Mucosa of gallbladder (tissue), 1 donor: ENCODE measurements at regions not wholly inside any gene's neighbourhood (a gene's known extent, or its start where the extent isn't known, plus 50 kb on each side); places are given as distances from the start of the nearest gene placed in this dataset.
A peak's percentile ranks its signal among the peaks of the same experiment; 100 is the strongest.
"Not testable (repeated sequence)": the region's sequence is repeated elsewhere in the genome, so short reads cannot be mapped to it uniquely, and the experiment has no call there.

Experiments
- DNase-seq: peaks from one replicate; pipeline ENCODE4 v3.0.0-alpha.2; 2020; ENCODE audit warnings: low spot score
- donor health status: DM: no; HTN: no; CAD: no.

DNA sequence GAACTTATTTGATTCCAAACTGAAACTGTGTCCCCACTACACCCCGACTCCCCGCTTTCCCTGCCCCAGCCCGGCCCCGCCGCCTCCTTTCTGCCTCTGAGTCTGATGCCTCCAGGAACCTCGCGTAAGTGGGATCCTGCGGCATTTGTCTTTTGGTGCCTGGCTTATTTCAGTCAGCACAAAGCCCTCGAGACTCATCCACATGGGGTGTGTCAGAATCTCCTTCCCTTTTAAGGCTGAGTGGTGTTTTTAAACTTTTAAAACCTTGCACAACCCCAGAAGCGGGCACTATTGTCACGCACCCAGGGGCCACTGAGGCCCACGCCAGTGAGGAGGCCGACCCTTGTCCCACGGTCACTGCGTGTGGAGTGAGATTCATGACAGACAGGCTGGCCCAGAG lies 206.9 kb downstream of the NPIPB11 start:
- peak; percentile 40 for DNase-seq

DNA sequence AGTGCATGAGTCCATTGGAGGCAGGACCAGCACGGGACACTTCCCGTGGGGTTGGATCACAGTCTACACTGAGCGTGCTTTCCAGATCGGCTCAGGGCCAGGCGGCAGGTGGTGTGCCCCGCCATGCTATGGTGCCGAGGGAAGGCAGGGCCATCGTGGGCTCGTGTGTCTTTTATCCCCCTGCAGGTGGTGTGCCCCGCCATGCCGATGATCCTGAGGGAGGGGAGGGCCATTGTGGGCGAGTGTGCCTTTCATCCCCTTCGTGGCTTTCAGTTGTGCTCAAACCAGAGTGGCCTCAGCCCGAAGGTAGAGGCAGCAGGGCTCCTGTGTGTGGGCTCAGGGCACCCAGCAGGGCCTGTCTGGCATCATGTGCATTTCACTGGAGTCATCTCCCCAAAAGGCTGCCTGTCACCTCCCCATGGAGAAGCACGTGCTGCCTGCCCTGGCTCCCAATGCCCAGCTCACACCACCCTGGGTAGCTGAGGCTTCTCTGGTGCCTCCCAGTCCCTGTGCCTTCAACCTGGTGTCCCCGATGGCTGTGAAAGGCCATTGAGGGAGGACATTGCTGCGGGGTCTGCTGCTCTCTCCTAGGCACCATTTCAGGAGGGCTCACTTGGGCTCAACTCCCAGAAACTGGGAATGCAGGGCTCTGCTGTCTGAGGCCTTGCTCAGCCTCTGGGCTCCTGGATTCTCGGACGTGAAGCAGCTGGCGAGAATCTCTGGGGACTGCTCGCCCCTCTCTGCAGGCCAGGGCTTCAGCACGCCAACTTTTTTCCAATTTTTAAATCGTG lies 207.6 kb downstream of the NPIPB11 start:
- no peak for DNase-seq

DNA sequence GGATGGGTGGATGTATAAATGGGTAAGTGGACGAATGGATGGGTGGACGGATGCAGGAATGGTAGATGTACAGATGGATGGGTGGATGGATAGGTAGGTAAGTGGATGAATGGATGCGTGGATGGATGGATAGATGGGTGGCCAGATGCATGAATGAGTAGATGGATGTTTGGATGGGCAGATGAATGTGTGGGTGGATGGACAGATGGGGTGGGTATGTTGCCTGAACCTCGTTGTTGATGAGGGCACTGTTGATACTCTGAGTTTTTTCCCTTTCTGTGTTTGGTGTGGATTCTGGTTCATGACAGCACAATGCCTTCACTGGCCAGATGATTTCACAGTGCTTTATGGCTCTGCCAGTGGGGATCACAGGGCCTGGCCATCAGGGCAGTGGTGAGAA lies 208.3 kb downstream of the NPIPB11 start:
- DNase-seq, result no peak

DNA sequence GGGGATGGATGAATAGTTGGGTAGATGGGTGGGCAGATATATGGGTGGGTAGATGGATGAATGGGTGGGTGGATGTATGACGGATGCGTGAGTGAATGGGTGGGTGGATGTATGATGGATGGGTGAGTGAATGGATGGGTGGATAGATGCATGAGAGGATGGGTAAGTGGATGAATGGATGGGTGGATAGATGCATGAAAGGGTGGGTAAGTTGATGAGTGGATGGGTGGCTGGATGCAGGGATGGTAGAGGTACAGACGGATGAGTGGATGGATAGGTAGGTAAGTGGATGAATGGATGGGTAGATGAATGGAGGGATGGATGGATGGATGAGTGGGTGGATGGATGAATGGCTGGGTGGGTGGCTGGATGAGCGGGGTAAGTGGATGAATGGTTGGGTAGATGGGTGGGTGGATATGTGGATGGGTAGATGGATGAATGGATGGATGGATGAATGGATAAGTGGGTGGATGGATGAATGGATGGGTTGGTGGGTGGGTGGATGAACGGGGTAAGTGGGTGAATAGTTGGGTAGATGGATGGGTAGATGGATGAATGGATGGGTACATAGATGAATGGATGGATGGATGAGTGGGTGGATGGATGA lies 208.9 kb downstream of the NPIPB11 start:
- not testable (repeated sequence) for DNase-seq

DNA sequence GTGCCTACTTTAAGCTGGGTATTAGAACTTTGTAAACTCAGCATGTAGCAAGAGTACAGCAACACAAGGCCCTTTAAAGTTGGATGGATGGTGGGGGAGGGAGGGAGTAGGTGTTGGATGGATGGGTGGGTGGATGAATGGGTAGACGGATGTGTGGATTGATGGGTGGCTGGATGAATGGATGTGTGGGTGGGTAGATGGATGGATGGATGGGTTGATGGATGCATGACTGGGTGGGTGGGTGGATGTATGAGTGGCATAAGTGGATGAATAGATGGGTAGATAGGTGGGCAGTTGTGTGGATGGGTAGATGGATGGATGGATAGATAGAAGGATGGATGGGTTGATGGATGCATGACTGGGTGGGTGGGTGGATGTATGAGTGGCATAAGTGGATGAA lies 209.8 kb downstream of the NPIPB11 start:
- not testable (repeated sequence) for DNase-seq

DNA sequence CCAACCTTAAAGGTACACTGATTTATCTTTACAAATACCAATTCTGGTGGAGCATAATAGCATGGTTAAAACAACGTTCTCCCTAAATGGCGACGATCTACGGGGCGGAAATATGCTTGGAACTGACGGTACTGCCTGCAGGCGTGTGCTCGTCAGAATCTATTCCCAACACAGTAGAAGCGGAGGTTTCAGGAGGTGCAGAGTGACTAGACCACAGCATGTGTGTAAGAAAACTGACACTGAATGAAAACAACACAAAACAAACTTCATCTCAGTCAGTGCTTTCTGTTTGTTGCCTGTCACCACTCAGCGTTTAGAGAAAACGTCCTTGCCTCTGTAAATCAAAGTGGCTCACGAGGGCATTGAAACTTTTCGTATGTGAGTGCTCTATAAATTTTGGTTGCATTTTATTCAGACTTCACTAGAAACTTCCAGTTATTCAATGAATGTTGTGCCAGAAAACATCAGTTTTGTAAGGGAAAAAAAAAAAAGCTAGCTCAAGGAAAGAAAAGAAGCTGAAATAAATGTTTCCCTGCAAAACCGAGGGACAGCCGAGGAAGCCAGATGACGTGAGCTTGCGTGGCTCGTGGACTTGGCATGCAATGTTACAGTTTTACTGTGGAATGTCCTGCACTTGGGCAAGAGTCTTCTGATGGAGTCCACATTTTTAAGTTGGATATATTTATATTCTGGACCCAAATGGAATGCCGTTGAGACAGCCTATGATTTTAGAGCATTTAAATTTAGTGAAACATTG lies 210.4 kb downstream of the LAT start:
- DNase-seq, result peak; percentile 56

DNA sequence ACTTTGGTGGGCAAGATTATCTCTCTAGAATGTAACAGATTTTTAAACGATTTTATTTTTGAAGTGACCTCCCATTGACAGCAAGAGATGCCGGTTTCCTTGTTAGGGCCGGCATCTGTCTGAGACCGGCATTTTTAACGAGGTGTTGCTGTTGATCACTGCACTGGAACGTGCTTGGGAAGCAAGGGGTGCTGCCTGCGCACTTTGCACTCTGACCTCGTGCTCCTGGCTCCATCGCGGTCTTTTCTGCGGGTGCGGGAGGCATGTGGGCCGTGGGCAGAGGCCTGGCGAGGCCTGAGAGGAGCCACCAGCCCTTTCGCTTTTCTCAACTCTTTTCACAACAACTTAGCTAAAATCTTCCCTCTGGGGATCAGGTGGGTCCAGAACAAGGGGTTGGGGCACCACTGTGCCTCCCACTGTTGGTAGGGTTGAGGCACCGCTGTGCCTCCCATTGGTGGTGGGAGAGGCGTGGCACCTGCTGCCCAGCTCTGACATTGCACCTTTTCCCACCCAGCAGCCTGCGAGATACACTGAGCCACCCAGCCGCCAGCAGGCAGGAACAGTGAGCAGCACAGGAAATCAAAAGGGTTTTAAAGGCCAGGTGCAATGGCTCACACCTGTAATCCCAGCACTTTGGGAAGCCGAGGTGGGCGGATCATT lies 209.5 kb downstream of the LAT start:
- DNase-seq, result not testable (repeated sequence)

DNA sequence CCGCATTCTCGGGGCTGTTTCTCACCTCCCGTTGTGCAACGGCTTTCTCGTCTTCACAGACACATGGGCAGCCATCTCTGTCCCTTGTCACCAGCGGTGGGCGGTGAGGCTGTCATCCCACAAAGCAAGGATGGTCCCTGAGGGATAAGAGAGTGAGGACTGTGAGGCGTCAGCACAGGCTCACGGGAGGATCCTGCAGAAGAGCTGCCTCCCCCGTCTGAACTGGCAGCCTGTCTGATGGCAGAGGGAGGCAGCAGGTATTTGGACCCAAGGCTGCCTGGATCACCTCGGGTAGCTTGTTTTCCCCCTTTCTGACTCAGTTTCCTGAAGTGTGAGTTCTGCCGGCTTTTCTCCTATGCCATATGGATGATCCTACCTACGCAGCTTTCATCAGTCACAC lies 208.8 kb downstream of the LAT start:
- DNase-seq, result not testable (repeated sequence)

DNA sequence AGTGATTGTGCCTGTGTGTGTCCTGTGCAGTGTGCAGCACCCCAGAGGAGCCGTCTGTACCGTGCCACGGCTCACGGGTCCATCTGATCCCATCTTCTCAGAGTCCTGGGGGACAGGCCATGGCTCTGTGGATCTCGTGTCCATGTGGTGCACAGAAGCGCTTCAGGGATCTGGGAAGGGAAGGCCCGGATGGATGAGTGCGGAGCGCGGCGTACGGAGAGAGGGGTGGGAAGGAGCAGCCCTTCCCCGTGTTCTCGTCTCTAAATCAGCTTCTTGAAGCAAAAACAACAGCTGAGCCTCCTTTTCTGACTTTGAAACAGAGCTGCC lies 208.4 kb downstream of the LAT start:
- DNase-seq, result not testable (repeated sequence)

DNA sequence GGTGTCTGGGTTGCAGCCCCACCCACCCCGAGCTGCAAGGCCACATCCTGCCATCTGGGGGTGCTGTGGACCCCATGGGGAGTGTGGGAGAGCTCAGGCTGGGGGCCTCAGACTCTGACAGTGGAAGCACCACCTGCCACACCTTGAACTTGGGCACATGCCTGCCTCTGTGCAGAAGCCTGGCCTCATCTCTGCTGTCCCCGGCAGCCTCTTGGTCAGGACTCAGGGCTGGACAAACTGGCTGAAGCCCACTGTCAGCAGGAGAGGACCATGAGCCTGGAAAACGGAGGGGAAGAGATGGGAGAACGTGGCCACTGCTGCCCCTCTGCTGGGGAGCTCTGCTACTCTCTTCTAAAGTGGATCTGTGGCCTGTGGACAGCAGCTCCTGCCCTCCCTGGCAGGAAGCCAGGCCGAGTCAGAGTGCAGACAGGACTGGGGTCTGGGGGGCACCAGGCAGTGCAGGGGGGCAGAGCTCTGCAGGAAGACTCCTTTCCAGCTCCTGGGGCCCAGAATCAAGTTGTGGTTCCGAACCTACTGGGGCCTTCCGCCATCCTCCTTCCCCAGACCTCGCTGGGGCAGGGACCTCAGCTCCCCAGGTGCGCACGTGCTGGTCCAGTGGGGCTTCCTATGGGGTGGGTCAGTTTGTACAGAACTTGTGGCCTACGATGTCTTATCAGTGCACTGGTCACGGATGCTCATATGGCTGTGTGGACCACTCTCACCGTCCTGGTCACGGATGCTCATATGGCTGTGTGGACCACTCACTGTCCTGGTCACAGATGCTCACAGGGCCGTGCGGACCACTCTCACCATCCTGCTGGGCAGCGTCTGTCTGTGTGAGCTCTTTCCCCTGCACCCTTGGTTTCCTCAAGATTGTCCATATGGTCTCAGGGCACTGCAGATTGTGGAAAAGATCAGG lies 207.7 kb downstream of the LAT start:
- no peak for DNase-seq

DNA sequence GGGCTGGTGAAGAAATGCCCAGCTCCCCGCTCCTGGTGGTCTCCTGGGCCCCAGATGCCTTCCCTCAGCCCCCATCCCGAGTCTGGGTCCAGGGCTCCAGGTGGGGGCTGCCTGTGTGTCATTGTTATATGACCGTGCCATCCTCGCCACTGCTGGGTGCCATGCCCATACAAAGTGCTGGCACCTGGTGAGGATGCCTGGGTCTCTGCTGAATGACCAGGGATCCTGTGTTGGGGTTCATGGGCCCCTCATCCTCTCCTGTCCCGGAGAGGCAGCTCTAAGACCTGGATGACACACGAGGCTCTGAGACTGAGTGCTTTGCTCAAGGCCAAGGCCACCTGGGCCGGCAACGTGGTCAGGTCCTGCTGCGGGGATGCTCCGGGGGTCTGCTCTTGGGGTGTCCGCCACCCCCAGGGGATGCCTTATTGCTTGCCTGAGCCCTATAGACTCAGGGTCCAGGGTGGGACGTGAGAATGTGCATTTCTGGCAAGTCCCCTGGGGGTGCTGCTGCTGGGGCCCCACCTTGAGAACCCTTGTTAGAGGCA lies 206.9 kb downstream of the LAT start:
- DNase-seq, result not testable (repeated sequence)

DNA sequence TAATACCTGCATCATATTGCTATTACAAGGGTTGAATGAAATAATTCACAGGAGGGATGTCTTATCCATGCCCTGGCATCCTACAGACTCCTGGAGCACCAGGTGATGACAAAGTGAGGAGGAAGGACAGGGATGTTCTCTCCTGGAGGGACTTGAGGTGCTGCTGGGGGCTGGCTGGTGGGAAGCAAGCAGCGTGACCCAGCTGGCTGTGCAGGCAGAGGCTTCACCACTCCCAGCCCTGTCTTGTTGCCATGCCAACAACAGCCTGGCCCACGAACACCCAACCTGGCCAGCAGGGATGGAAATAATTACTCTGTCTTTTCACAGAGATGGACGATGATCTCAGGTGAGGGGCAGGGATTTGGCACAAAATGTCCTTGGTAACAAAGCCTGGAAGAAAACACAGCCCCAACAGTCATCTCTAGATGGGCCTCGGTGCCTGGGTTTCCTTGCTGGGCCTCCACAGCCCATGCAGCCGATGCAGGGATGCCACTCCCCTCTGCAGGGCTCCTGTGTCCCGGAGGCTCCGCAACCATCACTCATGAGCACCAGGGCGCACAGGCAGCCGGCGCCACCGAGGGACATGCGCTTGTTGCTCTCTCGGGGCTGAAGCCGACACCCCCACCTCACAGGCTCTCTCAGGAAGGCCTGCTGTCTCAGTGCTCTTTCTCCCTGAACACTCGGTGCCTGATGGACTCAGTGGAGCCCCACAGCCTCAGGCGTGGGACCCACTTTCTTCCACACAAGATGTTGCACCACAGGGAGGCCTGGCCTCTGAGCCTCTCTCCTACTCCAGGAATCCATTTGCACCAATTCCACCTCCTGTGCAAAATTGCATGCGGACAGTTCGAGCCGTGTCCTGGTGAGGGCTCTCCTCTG lies 205.9 kb downstream of the LAT start:
- not testable (repeated sequence) for DNase-seq

DNA sequence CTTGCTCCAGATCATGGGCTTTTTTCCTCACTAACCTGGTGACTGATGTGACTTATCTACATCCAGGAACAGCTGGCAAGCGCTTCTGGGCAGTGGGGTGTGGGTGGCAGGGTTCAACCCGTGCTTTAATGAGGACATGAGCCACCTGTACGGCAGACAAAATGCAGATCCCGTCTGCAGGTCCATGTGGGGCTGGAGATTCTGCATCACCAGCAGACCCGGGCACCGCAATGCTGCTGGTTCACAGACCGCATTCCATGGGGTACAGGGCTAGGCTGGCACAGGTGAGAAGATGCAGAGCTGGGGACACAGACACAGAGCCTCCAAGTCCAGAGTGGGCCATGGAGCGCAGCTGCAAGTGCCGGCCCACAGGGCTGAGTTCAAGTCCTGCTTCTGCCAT lies 204.0 kb downstream of the LAT start:
- DNase-seq, result not testable (repeated sequence)

DNA sequence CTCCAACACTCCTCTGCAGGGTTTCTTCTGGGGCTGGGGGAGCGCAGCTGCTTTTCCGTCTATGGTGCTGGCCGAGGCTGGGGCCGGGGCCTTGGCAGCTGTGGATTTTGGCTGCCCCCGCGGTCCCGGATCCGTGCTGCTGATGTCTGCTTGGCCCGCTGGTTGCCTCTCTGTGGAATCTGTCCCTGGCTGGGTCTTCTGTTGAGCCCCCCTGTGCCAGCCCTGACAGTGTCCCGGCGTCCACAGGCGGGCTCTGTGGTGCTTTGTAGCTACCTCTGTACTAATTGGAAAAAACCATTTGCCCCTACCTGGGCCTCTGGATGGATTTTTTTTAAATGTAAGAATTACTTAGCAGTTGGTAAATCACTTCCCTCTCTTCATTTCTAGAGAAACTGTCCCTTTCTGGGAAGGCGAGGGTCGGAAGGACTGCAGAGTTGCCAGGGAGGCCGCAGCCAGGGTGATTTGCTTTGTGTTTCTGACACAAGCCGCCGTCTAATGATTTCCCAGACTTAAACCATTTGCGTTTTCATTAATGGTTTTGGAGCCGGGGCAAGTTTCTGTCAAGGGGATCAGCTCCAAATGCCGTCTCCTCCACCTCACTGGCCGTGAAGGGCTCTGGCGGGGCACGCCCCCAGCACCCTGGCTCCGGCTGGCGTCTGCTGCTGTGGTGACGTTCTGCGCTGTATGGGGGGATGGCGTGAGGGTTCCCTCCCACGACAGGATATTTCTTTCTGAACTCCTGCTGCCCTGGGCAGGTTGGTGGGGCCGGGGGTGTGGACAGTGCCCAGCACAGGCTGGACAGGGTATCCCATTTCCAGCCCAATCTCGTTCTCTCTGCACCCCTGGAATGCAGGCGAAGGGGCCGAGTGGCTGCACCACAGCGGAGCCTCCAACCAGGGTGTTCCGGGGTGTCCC lies 201.7 kb downstream of the LAT start:
- not testable (repeated sequence) for DNase-seq

DNA sequence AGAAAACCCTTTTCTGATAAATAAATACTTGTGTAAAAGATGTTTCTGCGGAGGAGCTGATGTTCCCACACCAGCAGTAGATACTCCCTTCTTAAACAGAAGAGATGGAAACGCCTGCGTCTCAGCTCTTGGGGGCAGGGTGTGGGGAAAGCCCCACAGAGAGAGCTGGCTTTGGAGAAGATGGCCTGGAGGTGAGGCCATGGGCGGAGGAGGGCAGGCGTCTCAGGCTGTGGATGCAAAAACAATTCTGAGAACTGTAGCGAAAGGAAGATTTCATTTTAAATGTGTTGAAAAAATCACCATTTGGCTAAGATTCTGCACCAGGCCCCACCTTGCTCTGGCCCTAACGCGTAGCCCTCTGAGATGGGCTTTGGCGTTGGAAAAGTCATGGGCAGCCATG lies 201.0 kb downstream of the LAT start:
- not testable (repeated sequence) for DNase-seq

DNA sequence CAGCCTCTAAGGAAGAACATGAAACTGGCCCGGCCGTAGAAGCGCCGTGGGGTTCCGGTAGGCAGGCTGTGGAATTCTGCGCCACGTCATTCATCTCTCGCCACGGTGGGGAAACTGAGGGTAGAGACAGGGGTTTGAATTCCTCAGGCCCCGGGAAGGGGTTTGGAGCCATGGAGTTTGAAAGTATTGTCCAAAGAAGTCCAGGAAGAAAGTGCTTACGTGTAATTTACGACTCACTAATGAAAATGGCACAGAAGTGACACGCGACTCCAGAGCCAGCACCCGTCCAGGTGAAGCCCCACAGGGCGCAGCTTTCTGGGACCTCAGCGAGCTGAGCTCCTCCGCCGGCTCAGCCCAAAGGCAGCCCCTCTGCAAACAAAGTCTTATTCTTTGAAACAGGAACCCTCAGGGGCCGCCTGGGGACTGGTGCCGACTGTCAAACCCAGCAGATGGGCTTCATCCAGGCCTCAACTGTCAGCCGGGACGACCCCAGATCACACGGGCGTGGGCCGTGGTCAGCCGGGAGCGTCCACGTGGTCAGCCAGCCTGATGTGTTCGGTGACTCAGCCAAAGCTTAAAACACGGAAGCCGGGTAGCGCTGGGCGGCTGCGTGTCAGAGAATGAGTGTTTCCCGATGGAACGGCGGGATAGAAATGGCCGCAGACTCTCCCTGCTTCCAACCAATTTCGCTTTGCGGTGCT lies 200.0 kb downstream of the LAT start:
- DNase-seq, result peak; percentile 59

DNA sequence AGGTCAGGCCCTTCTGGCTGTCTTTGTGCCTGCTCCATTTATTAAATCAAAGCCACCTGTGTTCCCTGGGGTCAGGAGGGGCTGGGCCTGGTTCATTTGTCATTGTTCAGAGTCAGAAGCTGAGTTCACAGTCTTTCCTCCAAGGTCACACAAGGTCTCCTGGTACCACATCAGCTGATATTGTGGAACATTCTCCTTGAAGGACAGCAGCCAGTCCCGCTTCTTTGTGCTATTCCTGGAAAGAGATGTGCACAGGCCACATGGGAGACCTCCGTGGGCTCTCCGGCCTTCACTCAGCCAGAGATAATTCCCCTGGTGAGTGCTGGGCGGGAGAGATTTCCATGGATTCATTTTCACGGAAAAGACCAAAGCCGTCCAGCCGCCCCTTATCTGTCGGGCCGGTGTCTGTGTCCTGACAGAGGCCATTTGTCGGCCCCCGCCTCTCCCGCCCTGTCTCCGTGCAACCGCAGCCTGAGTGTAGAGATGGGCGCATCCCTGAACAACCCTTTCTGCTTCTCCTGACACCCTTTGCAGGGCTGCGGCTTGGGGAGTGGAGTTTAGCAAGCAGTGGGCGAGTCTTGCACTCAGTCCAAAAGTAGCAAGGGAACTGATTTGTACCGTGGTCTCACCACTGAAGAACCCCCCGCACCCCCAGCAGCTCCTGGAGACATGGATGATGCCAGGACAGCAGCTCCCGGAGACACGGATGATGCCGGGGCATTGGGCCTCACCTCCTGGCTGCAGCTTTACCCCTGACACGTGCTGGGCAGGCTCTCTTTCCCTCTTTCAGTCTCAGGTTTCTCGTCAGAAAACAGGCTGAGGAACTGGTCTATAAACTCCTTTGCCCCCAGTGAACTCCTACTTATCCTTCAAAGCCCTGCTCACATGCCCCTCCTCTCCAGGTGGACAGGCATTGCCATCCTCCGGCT lies 198.4 kb downstream of the LAT start:
- not testable (repeated sequence) for DNase-seq
